OCI-LY3 (cell line): ENCODE measurements at regions not wholly inside any gene's neighbourhood (a gene's known extent, or its start where the extent isn't known, plus 50 kb on each side); places are given as distances from the start of the nearest gene placed in this dataset.

Experiments
- CTCF ChIP-seq: fragments of 200-600, 300-600 bp; sonication (generic); IDR thresholded peaks from 2 replicates; pipeline ENCODE4 v1.5.1; 2014; ENCODE audit warnings: antibody characterized with exemption, low read length, low read depth
- EZH2phosphoT487 ChIP-seq: fragments of 200-600 bp; shearing (Covaris generic); IDR thresholded peaks from 2 replicates; pipeline ENCODE4 v1.6.1; 2018; ENCODE audit warnings: antibody characterized with exemption, mixed run types, low read depth

GRCh38 chr3:148021381-148021780 lies 612.2 kb downstream of the ZIC1 start:
- TF ChIP-seq CTCF (no peak), EZH2phosphoT487 (no peak)
